IMR-90 (cell line): ENCODE measurements at regions not wholly inside any gene's neighbourhood (a gene's known extent, or its start where the extent isn't known, plus 50 kb on each side); places are given as distances from the start of the nearest gene placed in this dataset.
A peak's percentile ranks its signal among the peaks of the same experiment; 100 is the strongest.

ENCODE experiments used
- ATAC-seq: fragments of 200-7000 bp; cut with Tn5 transposase; 2 replicates; pipeline ENCODE4 v1.9.1; 2020; ENCODE audit warnings: low read depth, mild to moderate bottlenecking, moderate library complexity
- BruUV-seq: library from RNA; stranded (reverse); fragments of 400-500 nt; replicated peaks from 2 replicates; lab custom pipeline; 2021; lab: Mats Ljungman, UMichigan
- CTCF ChIA-PET: fragments of 300-600 bp; formaldehyde crosslinking; extraction: SDS; loops from one replicate; lab custom pipeline; 2021; ENCODE audit warnings: antibody characterized with exemption; lab: Yijun Ruan, JAX
- POLR2A ChIA-PET: fragments of 300-600 bp; sonication (Branson Sonifier 250); formaldehyde crosslinking; loops from one replicate; lab custom pipeline; 2022; ENCODE audit warnings: antibody characterized with exemption; ENCODE audit not compliant: unreplicated experiment; lab: Charles Lee
- DNase-seq: peaks from one replicate; pipeline ENCODE4 v3.0.0; 2013
- H2AFZ ChIP-seq: replicated peaks from 2 replicates; pipeline ENCODE3; 2013; ENCODE audit warnings: low read length, mild to moderate bottlenecking; ENCODE audit not compliant: poor library complexity
- H2AK5ac ChIP-seq: 2 replicates; pipeline ENCODE4 v1.6.1; 2013; ENCODE audit warnings: low read depth, low read length, inconsistent platforms
- H2AK9ac ChIP-seq: replicated peaks from 2 replicates; pipeline ENCODE3; 2013; ENCODE audit warnings: mild to moderate bottlenecking, low read depth, low read length, moderate library complexity; ENCODE audit not compliant: poor library complexity
- H2BK120ac ChIP-seq: 2 replicates; pipeline ENCODE4 v1.6.1; 2013; ENCODE audit warnings: low read depth, low read length, inconsistent platforms
- H2BK15ac ChIP-seq: 3 replicates; pipeline ENCODE4 v1.6.1; 2013; ENCODE audit warnings: low read depth, low read length, inconsistent platforms
- H2BK20ac ChIP-seq: 2 replicates; pipeline ENCODE4 v1.6.1; 2013; ENCODE audit warnings: low read depth, mild to moderate bottlenecking, inconsistent platforms, low read length, moderate library complexity
- H2BK5ac ChIP-seq: 2 replicates; pipeline ENCODE4 v1.6.1; 2013; ENCODE audit warnings: mild to moderate bottlenecking, low read depth, low read length, inconsistent platforms; ENCODE audit not compliant: poor library complexity, severe bottlenecking
- H3K14ac ChIP-seq: replicated peaks from 2 replicates; pipeline ENCODE4 v1.6.1; 2013; ENCODE audit warnings: low read depth, low read length, inconsistent platforms
- H3K18ac ChIP-seq: 2 replicates; pipeline ENCODE4 v1.6.1; 2013; ENCODE audit warnings: low read depth, low read length, control low read depth
- H3K23ac ChIP-seq: 2 replicates; pipeline ENCODE4 v1.6.1; 2013; ENCODE audit warnings: low read depth, low read length, inconsistent platforms
- H3K27ac ChIP-seq: 2 replicates; pipeline ENCODE4 v1.5.1; 2013; ENCODE audit warnings: mild to moderate bottlenecking, control low read depth, low read length; ENCODE audit not compliant: insufficient read depth
- H3K27me3 ChIP-seq: 2 replicates; pipeline ENCODE4 v1.6.1; 2013; ENCODE audit warnings: low read length; ENCODE audit not compliant: control insufficient read depth, insufficient read depth
- H3K36me3 ChIP-seq: 2 replicates; pipeline ENCODE4 v1.6.1; 2013; ENCODE audit warnings: low read length, mixed read lengths; ENCODE audit not compliant: control insufficient read depth, insufficient read depth
- H3K4ac ChIP-seq: 2 replicates; pipeline ENCODE4 v1.6.1; 2013; ENCODE audit warnings: low read depth, low read length, inconsistent platforms
- H3K4me1 ChIP-seq: 2 replicates; pipeline ENCODE4 v1.6.1; 2013; ENCODE audit warnings: low read length, mixed read lengths; ENCODE audit not compliant: control insufficient read depth, insufficient read depth
- H3K4me2 ChIP-seq: 2 replicates; pipeline ENCODE4 v1.6.1; 2013; ENCODE audit warnings: low read depth, mild to moderate bottlenecking, control low read depth, low read length, moderate library complexity
- H3K4me3 ChIP-seq: 2 replicates; pipeline ENCODE4 v1.5.1; 2013; ENCODE audit warnings: low read depth, mild to moderate bottlenecking, control low read depth, low read length, moderate library complexity; ENCODE audit not compliant: insufficient read depth
- H3K56ac ChIP-seq: 2 replicates; pipeline ENCODE4 v1.6.1; 2013; ENCODE audit warnings: low read length, inconsistent platforms; ENCODE audit not compliant: insufficient read depth; ENCODE audit errors: extremely low read depth
- H3K79me1 ChIP-seq, 2 experiments: 2 replicates each; pipeline ENCODE4 v1.6.1; 2013; ENCODE audit warnings: low read length in 2 of 2, inconsistent platforms in 1 of 2, low read depth in 1 of 2
- H3K9ac ChIP-seq: 2 replicates; pipeline ENCODE4 v1.6.1; 2013; ENCODE audit warnings: low read depth, low read length, control low read depth
- H3K9me1 ChIP-seq: 2 replicates; pipeline ENCODE4 v1.6.1; 2013; ENCODE audit warnings: low read length, inconsistent platforms; ENCODE audit not compliant: insufficient read depth
- H3K9me3 ChIP-seq: 2 replicates; pipeline ENCODE4 v1.6.1; 2013; ENCODE audit warnings: low read length; ENCODE audit not compliant: control insufficient read depth, insufficient read depth
- H4K20me1 ChIP-seq: 2 replicates; pipeline ENCODE4 v1.6.1; 2013; ENCODE audit warnings: low read length, inconsistent platforms; ENCODE audit not compliant: insufficient read depth
- H4K5ac ChIP-seq: 2 replicates; pipeline ENCODE4 v1.6.1; 2013; ENCODE audit warnings: mild to moderate bottlenecking, low read depth, low read length, control low read depth
- H4K8ac ChIP-seq, 2 experiments: 2 replicates each; pipeline ENCODE4 v1.6.1; 2013; ENCODE audit warnings: low read depth in 2 of 2, low read length in 2 of 2, control low read depth in 1 of 2, inconsistent platforms in 1 of 2
- H4K91ac ChIP-seq: 2 replicates; pipeline ENCODE4 v1.6.1; 2013; ENCODE audit warnings: low read depth, low read length, inconsistent platforms; ENCODE audit not compliant: insufficient read depth
- CHD1 ChIP-seq: IDR thresholded peaks from 2 replicates; pipeline ENCODE4 v1.6.1; 2012; ENCODE audit warnings: low read depth, low read length, improper control_type of control experiment
- MAFK ChIP-seq: IDR thresholded peaks from 2 replicates; pipeline ENCODE4 v1.6.1; 2012; ENCODE audit warnings: low read depth, low read length, improper control_type of control experiment
- WGBS, 2 experiments: methylation state at CpG; one replicate each; pipeline versions ENCODE4 v1.1.5 to v1.1.7; 2013; ENCODE audit warnings: missing lambda C conversion rate in 2 of 2; ENCODE audit not compliant: insufficient read length in 1 of 2; ENCODE audit errors: extremely low coverage in 2 of 2; 5-methylcytosine and 5-hydroxymethylcytosine counted together
- dilution Hi-C: fragments of 300-500 bp; cut with HindIII; formaldehyde crosslinking; loops from one replicate; pipeline ENCODE4 v1.14.3; 2018; ENCODE audit warnings: low sequenced_read_pairs; ENCODE audit not compliant: unreplicated experiment
- in situ Hi-C: fragments of 300-500 bp; cut with MboI; formaldehyde crosslinking; loops from 3 replicates; pipeline ENCODE4 v1.14.3; 2019; ENCODE audit warnings: low sequenced_read_pairs, inconsistent platforms, mixed read lengths
- intact Hi-C: fragments of 100-400 bp; cut with micrococcal nuclease; formaldehyde crosslinking; loops from 2 replicates; pipeline ENCODE4 v1.10.0; 2022
- TF ChIP-seq, protein P1 (sequence below): fragments of 150-350 bp; IDR thresholded peaks from 2 replicates; pipeline ENCODE4 v1.6.1; 2016; ENCODE audit warnings: low read depth, mild to moderate bottlenecking, low read length, moderate library complexity, borderline replicate concordance

DNA sequence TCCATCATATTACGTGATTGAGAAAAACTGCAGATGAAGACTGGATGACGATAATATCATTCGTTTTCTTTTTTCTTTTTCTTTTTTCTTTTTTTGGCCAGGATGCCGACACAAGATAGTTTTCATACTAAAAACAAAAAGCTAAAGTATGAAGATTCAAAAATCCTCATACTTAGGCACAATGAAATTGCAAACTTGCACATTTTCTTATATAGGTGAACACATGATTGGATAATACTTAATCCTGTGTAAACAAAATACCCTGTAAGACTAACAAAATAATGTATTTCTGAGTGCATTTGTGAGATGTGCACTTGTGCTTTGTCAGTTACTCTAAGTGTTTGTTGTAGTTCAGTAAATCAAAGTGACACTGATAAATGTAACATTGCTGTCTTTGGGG lies 568.9 kb downstream of the ANKRD50 start:
- BruUV-seq: no TSS peak
- H3K9me1 ChIP-seq: no peaks in the 10 kb centered on the region
- no peak overlapping the region for H3K23ac ChIP-seq
- H3K4me3 ChIP-seq: no peak overlapping the region
- no peak overlapping the region for H4K5ac ChIP-seq
- no peak overlapping the region for H3K4ac ChIP-seq
- no peak overlapping the region for H3K56ac ChIP-seq
- no peak overlapping the region for H2AK9ac ChIP-seq
- ChIA-PET POLR2A (no interaction called here), CTCF (no interaction called here)
- no peaks in the 10 kb centered on the region for H3K9me3 ChIP-seq
- no peak overlapping the region for H4K8ac ChIP-seq
- no peaks in the 10 kb centered on the region for H3K27me3 ChIP-seq
- no peak overlapping the region for H2BK5ac ChIP-seq
- intact Hi-C loops (no loop called here), dilution Hi-C loops (no loop called here), in situ Hi-C loops (no loop called here)
- H3K4me2 ChIP-seq: no peak overlapping the region
- H3K27ac ChIP-seq: no peak overlapping the region
- no peaks in the 10 kb centered on the region for H3K79me1 ChIP-seq
- no peak overlapping the region for H4K91ac ChIP-seq
- ATAC-seq (no peak), DNase-seq (no peak)
- H3K18ac ChIP-seq: no peak overlapping the region
- H2BK120ac ChIP-seq: no peak overlapping the region
- no peak overlapping the region for H2AFZ ChIP-seq
- H2BK15ac ChIP-seq: no peak overlapping the region
- no peak overlapping the region for H3K9ac ChIP-seq
- H3K4me1 ChIP-seq: no peaks in the 10 kb centered on the region
- no peak overlapping the region for H2AK5ac ChIP-seq
- TF ChIP-seq MAFK (0 out of 2 replicates have a peak, but pooled peaks have one; percentile 24), CHD1 (no peak)
- TF ChIP-seq, protein P1, sequence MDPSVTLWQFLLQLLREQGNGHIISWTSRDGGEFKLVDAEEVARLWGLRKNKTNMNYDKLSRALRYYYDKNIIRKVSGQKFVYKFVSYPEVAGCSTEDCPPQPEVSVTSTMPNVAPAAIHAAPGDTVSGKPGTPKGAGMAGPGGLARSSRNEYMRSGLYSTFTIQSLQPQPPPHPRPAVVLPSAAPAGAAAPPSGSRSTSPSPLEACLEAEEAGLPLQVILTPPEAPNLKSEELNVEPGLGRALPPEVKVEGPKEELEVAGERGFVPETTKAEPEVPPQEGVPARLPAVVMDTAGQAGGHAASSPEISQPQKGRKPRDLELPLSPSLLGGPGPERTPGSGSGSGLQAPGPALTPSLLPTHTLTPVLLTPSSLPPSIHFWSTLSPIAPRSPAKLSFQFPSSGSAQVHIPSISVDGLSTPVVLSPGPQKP: no peak
- H3K14ac ChIP-seq: no peak overlapping the region
- H3K36me3 ChIP-seq: no peaks in the 10 kb centered on the region
- H4K20me1 ChIP-seq: no peaks in the 10 kb centered on the region
- no peak overlapping the region for H2BK20ac ChIP-seq
- WGBS, 2 experiments: no CpG with 5 or more reads among the region's 4 CpGs
